Caco-2 (cell line): ENCODE measurements at regions not wholly inside any gene's neighbourhood (a gene's known extent, or its start where the extent isn't known, plus 50 kb on each side); places are given as distances from the start of the nearest gene placed in this dataset.

Source experiments
- BruUV-seq: library from RNA; stranded (reverse); fragments of 400-500 nt; replicated peaks from 2 replicates; lab custom pipeline; 2021; lab: Mats Ljungman, UMichigan
- CTCF ChIA-PET: fragments of 300-600 bp; sonication (Branson Sonifier 250); formaldehyde crosslinking; loops from one replicate; lab custom pipeline; 2022; ENCODE audit warnings: antibody characterized with exemption; lab: Charles Lee
- POLR2A ChIA-PET: fragments of 300-600 bp; sonication (Branson Sonifier 250); formaldehyde crosslinking; loops from one replicate; lab custom pipeline; 2022; ENCODE audit warnings: antibody characterized with exemption; lab: Charles Lee
- DNase-seq, 2 experiments: peaks; one replicate each; pipeline versions ENCODE4 v3.0.0 to v3.0.0-alpha.2; 2020 to 2022
- H3K27me3 ChIP-seq: replicated peaks from 2 replicates; pipeline ENCODE4 v1.6.0; 2011; ENCODE audit warnings: low read length; ENCODE audit not compliant: control insufficient read depth, insufficient read depth
- H3K36me3 ChIP-seq: 2 replicates; pipeline ENCODE4 v1.5.1; 2011; ENCODE audit warnings: low read length; ENCODE audit not compliant: control insufficient read depth, insufficient read depth
- H3K4me1 ChIP-seq: fragments of 250-450 bp; sonication (Bioruptor Pico); 2 replicates; pipeline ENCODE4 v1.5.1; 2020; ENCODE audit warnings: mild to moderate bottlenecking
- H3K4me3 ChIP-seq: 2 replicates; pipeline ENCODE4 v1.5.1; 2011; ENCODE audit warnings: low read depth, mild to moderate bottlenecking, control low read depth, low read length
- H3K9me3 ChIP-seq: fragments of 250-450 bp; sonication (Bioruptor Pico); 2 replicates; pipeline ENCODE4 v1.5.1; 2020; ENCODE audit warnings: mild to moderate bottlenecking, moderate library complexity
- H3K27ac Mint-ChIP-seq: one replicate; pipeline ENCODE4 v1.8.0; 2022; ENCODE audit warnings: mixed read lengths; ENCODE audit not compliant: unreplicated experiment
- H3K27me3 Mint-ChIP-seq: one replicate; pipeline ENCODE4 v1.8.0; 2022; ENCODE audit warnings: mixed read lengths; ENCODE audit not compliant: insufficient read depth, unreplicated experiment
- H3K36me3 Mint-ChIP-seq: one replicate; pipeline ENCODE4 v1.8.0; 2022; ENCODE audit warnings: mild to moderate bottlenecking, mixed read lengths; ENCODE audit not compliant: insufficient read depth, unreplicated experiment
- H3K4me1 Mint-ChIP-seq: one replicate; pipeline ENCODE4 v1.8.0; 2022; ENCODE audit warnings: low read depth, mixed read lengths; ENCODE audit not compliant: unreplicated experiment
- H3K4me3 Mint-ChIP-seq: one replicate; pipeline ENCODE4 v1.8.0; 2022; ENCODE audit warnings: mild to moderate bottlenecking, moderate library complexity, mixed read lengths; ENCODE audit not compliant: unreplicated experiment
- H3K9me3 Mint-ChIP-seq: one replicate; pipeline ENCODE4 v1.8.0; 2022; ENCODE audit warnings: mixed read lengths; ENCODE audit not compliant: unreplicated experiment
- CTCF ChIP-seq, 2 experiments: fragments of 200-600 bp in 1 of 2; IDR thresholded peaks; 1 replicate in 1 of 2; 2 replicates in 1 of 2; pipeline versions ENCODE4 v1.5.1 to v1.8.0; 2011 to 2022; ENCODE audit warnings: antibody characterized with exemption in 1 of 2, control low read depth in 1 of 2, inconsistent platforms in 1 of 2, low read depth in 1 of 2, low read length in 1 of 2, mild to moderate bottlenecking in 1 of 2, moderate library complexity in 1 of 2; ENCODE audit not compliant: insufficient read depth in 1 of 2, severe bottlenecking in 1 of 2, unreplicated experiment in 1 of 2
- intact Hi-C: fragments of 100-400 bp; cut with micrococcal nuclease; formaldehyde crosslinking; loops from one replicate; pipeline ENCODE4 v1.10.0; 2022; ENCODE audit not compliant: unreplicated experiment

GRCh38 chr3:19711160-19711782 is 222.7 kb downstream of the EFHB start:
- Histone ChIP-seq H3K9me3 (no peaks in the 10 kb centered on the region), H3K27me3 (no peaks in the 10 kb centered on the region), H3K4me3 (no peak overlapping the region), H3K4me1 (no peaks in the 10 kb centered on the region), H3K36me3 (no peaks in the 10 kb centered on the region)
- Mint-ChIP-seq H3K4me3 (no peak overlapping the region), H3K36me3 (no peaks in the 10 kb centered on the region), H3K4me1 (no peaks in the 10 kb centered on the region), H3K9me3 (no peaks in the 10 kb centered on the region), H3K27me3 (peaks cover 9% of the 10 kb centered on the region), H3K27ac (no peak overlapping the region)
- TF ChIP-seq CTCF (IDR thresholded peaks at IDR 0.05; ENCODE audit: insufficient read depth in 1 of 2, low read depth in 1 of 2, low read length in 1 of 2, severe bottlenecking in 1 of 2, unreplicated experiment in 1 of 2), result no peak
- POLR2A ChIA-PET, result no interaction called here
- DNase-seq, result no peak
- no TSS peak for BruUV-seq
- intact Hi-C loops, result no loop called here
- CTCF ChIA-PET, result no interaction called here

DNA sequence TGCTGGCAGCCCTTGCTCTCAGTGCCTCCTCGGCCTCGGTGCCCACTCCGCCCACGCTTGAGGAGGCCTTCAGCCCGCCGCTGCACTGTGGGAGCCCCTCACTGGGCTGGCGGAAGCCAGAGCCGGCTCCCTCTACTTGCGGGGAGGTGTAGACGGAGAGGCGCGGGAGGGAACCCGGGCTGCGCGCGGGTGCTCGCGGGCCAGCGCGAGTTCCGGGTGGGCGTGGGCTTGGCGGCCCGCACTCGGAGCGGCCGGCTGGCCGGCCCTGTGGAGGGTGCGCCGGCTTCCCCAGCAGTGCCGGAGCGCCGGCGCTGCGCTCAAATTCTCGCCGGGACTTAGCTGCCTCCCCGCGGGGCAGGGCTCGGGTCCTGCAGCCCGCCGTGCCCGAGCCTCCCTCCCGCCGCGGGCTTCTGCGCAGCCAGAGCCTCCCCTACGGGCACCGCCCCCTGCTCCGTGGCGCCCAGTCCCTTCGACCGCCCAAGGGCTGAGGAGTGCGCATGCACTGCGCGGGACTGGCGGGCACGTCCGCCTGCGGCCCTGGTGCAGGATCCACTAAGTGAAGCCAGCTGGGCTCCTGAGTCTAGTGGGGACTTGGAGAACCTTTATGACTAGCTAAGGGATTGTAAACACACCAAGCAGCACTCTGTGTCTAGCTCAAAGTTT is 231.5 kb downstream of the EFHB start:
- no peak for TF ChIP-seq CTCF (IDR thresholded peaks at IDR 0.05; ENCODE audit: insufficient read depth in 1 of 2, low read depth in 1 of 2, low read length in 1 of 2, severe bottlenecking in 1 of 2, unreplicated experiment in 1 of 2)
- Histone ChIP-seq H3K4me1 (no peaks in the 10 kb centered on the region), H3K27me3 (no peaks in the 10 kb centered on the region), H3K36me3 (no peaks in the 10 kb centered on the region), H3K9me3 (no peaks in the 10 kb centered on the region), H3K4me3 (no peak overlapping the region)
- Mint-ChIP-seq H3K9me3 (no peaks in the 10 kb centered on the region), H3K4me3 (no peak overlapping the region), H3K27ac (no peak overlapping the region), H3K36me3 (no peaks in the 10 kb centered on the region), H3K4me1 (no peaks in the 10 kb centered on the region), H3K27me3 (no peaks in the 10 kb centered on the region)
- DNase-seq, result no peak
- no TSS peak for BruUV-seq
- CTCF ChIA-PET, result no interaction called here
- intact Hi-C loops, result no loop called here
- POLR2A ChIA-PET, result no interaction called here

DNA sequence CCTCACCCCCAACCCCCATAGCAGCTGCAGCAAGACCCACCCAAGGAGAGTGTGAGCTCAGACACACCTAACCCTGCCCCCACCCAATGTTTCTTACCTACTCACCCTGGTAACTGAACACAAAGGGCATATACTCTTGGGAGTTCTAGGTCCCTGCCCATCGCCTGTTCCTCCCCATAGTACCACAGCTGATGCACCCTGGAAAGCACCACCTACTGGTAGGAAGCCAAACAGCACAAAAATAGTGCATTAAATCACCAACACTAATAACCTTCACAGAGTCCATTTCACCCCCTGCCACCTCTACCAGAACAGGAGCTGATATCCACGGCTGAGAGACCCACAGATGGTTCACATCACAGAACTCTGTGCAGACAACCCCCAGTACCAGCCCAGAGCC is 245.2 kb downstream of the EFHB start:
- no peaks in the 10 kb centered on the region for H3K4me1 ChIP-seq
- ChIA-PET POLR2A (no interaction called here), CTCF (no interaction called here)
- no peak overlapping the region for H3K27ac Mint-ChIP-seq
- no peaks in the 10 kb centered on the region for H3K36me3 ChIP-seq
- BruUV-seq, result no TSS peak
- no peak overlapping the region for H3K4me3 ChIP-seq
- H3K4me1 Mint-ChIP-seq, result no peaks in the 10 kb centered on the region
- intact Hi-C loops, result no loop called here
- DNase-seq, result peak in 1 of 2 experiments; percentile 6
- no peak overlapping the region for H3K4me3 Mint-ChIP-seq
- peaks cover 10% of the 10 kb centered on the region for H3K9me3 Mint-ChIP-seq
- H3K27me3 Mint-ChIP-seq, result peaks cover 3% of the 10 kb centered on the region
- peak in 1 of 2 experiments; percentile 27 for TF ChIP-seq CTCF (IDR thresholded peaks at IDR 0.05; ENCODE audit: insufficient read depth in 1 of 2, low read depth in 1 of 2, low read length in 1 of 2, severe bottlenecking in 1 of 2, unreplicated experiment in 1 of 2)
- no peaks in the 10 kb centered on the region for H3K36me3 Mint-ChIP-seq
- no peaks in the 10 kb centered on the region for H3K27me3 ChIP-seq
- no peaks in the 10 kb centered on the region for H3K9me3 ChIP-seq
